Mammary epithelial cell (primary cell): ENCODE measurements at regions not wholly inside any gene's neighbourhood (a gene's known extent, or its start where the extent isn't known, plus 50 kb on each side); places are given as distances from the start of the nearest gene placed in this dataset.

Experiments
- CTCF ChIP-seq, 2 donors: IDR thresholded peaks in 1 of 2; conservative IDR thresholded peaks in 1 of 2; 2 replicates each; pipeline ENCODE4 v1.5.1; 2011 to 2012; ENCODE audit warnings: inconsistent platforms in 2 of 2, low read length in 2 of 2, mild to moderate bottlenecking in 2 of 2, control low read depth in 1 of 2, low read depth in 1 of 2; ENCODE audit not compliant: insufficient read depth in 1 of 2; ENCODE audit errors: extremely low read depth in 1 of 2
- EZH2 ChIP-seq: IDR thresholded peaks from 2 replicates; pipeline ENCODE4 v1.6.1; 2012; ENCODE audit warnings: low read length, inconsistent platforms, borderline replicate concordance

- no peak for TF ChIP-seq CTCF (conservative IDR thresholded peaks at IDR 0.05 in 1 of 2, IDR thresholded peaks at IDR 0.05 in 1 of 2; ENCODE audit: extremely low read depth in 1 of 2, insufficient read depth in 1 of 2, low read depth in 1 of 2, low read length in 2 of 2)
- TF ChIP-seq EZH2 = no peak
These were observed 391.9 kb downstream of the GALC start for GRCh38 chr14:87601036-87601435.
